ENCODE measurements at regions not wholly inside any gene's neighbourhood (a gene's known extent, or its start where the extent isn't known, plus 50 kb on each side); places are given as distances from the start of the nearest gene placed in this dataset.
"Not testable (repeated sequence)": the region's sequence is repeated elsewhere in the genome, so short reads cannot be mapped to it uniquely, and the experiment has no call there.

DNA sequence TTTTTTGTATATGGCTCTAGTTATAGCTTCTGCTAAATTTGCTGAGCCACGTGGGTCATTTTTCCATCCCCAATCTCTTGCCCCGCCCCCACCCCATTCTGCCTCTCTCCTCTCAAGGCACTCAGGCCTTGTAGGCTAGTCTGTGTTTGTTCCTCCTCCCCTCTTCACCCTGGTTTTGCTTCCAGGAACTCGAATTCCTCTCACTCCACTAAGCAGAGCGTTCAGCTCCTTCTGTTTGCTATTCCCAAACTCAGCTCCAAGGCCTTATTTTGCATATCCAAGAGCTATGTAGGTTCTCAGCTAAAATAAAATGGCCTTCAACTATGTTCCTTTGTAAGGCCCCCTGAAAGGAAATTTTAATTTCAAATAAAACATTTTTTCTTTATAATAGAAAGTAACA, 1293.7 kb downstream of the EPHA7 start:
- DNase-seq, result no peak

DNA sequence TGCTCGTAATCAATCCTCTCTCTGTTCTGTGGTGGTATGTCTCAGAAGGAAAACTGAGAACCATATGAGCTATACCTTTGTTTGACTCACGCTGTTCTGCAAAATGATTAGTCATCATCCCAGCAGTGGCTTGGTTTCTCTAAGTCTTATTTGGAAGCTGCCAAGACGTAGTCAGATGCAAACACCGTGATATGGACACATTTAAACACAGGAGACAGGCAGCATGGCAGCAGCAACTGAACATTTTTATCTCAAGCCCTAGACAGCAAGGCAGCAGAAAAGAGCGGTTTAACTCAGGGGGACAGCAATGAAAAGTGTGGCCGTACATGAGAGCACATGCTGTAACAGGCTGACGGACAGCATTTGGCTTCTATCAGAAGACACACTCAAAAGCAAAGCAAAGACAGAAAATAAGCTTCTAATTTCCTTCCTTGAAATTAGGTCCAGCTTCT, 1295.1 kb downstream of the EPHA7 start:
- DNase-seq, result no peak

GRCh38 chr6:92122746-92123145, 1296.6 kb downstream of the EPHA7 start:
- no peak for DNase-seq

DNA sequence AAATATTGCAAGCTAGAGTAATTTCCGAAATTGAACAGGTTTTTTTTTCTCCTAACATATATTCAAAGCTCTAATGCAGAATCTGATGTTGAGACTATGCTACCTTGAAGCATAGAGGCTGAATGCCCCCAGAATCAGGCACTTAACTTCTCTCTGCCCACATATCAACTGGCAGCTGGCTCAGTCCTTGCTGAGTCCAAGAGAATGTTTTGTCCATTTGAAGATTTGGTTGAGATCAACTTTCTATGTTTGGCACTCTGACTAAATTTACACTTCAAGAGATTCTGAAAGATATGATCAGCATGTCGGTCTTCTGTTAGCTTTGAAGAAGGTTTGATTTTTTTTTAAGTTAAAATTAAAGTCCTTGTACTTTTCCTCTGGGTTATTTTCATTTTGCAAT, 1298.1 kb downstream of the EPHA7 start:
- no peak for DNase-seq

DNA sequence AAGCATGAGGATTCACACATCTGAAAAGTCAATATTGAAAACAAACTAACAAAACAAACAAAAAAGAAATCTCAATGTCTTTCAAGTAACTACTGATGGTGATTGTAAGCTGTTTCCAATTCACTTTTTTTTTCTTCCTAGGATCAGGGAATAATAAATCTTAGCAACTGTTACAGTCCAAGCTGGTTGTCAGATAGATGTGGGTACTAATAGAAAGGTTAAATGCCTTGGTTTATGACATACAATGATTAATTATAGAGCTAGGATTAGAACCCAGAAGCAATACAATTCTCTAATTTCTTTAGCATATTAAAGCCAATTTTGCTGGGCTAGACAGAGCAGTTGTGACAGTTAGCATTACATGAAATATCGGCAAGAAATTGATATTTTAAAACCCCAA, 1301.6 kb downstream of the EPHA7 start:
- DNase-seq, result no peak

DNA sequence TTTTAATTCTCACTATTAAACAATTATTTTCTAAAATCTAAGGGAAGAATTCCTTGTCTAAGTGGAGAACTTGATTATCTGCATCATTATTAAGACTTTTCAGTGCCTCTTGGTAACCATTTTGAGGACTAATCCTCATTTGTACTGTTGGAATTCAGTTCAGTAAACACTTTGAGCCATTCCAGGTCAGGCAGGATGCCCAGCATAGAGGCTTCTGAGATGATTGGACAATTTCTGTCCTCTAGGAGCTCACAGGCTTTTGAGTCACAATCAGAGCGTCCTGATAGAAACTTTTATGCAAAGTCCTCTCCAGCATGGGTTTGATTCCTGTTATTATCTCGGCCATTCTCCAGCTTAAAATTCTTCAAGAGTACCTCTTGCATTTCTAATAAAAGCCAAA, 1304.6 kb downstream of the EPHA7 start:
- no peak for DNase-seq

DNA sequence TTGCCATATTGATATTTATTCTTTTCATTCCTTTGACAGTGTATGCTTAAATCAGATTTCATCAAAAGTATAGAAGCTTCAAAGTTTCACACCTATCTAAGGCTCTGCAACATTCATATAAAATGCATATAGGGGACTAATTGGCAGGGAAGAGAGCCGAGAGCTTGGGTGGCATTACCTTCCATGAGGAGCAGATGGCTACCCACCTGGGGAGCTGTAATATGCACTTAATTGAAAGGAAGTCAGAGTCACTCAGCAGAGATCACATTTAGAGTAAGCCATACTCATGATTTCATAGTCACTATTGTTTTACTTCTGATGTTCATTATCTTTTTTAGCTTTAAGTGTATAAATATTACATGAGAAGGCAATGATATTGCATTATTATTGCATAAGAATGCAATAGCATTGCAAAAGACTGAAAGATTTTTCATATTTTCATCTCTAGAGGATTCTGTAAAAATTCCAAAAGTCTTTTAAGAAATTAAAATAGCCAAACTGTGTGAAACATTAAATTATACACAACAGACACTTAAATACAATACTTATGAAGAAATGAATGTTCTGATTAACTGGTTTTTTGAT, 1305.2 kb downstream of the EPHA7 start:
- no peak for DNase-seq

DNA sequence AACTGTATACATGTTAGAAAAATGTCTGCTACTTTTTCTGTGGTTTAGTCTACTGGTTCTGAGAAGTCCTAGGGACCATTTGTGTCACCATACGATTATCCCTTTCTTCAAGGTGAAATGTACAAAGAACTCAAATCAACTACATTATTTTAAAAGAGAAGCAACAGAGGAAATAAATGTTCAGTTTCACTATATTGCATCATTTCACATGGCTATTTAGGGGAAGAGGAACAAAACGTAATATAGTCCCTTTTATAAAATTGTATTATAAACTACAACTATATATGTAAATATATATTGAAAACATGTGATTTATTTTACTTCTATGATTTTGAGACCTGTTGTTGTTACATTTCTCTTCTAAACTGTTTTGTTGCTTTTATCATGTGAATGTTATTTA, 1308.0 kb downstream of the EPHA7 start:
- no peak for DNase-seq

- peak; percentile 73 for DNase-seq
Measured at GRCh38 chr6:92110403-92110802, 1309.0 kb downstream of the EPHA7 start.

- no peak for DNase-seq
Measured at GRCh38 chr6:92109956-92110355, 1309.4 kb downstream of the EPHA7 start.

GRCh38 chr6:92109256-92109655, 1310.1 kb downstream of the EPHA7 start:
- no peak for DNase-seq

- no peak for DNase-seq
Measured at GRCh38 chr6:92086750-92087149, 1332.6 kb downstream of the EPHA7 start.

- DNase-seq, result not testable (repeated sequence)
Measured at GRCh38 chr6:92083914-92084313, 1335.4 kb downstream of the EPHA7 start.

DNA sequence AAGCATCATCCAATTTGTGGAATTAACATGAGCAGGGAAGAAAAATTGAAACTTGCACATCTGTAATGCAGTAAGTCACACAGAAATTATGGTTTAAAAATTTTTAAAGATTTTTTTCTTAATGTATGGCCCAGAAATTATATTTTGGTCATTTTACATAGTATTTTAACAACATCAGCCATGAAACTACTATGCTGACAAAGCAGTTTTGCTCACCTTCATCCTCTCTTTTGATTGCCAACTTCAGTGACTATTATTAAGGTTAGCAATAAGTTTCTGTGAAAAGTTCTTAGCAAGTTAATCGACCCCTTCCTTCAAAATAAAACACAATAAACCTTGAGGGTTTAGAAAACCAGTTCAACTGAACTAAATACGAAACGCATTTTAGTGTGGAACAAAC, 1347.0 kb downstream of the EPHA7 start:
- DNase-seq, result no peak

DNA sequence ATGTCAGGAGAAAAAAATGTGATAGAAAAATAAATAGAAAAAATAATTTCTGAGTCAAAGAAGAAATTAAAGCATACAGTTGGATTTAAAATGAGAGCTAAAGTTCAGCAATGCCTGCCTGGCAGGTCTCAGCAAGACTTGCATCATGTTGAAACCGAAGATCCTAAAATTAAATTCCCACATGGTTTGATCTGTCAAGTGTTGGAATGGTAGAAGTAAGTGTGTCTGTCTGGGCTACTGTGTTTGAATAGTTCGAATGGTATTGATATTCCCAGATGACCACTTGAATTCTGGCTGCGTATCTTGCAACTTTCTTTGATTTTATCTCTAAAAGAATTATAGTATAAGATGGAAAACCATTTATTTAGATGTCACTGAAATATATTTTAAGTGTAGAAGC, 1349.6 kb downstream of the EPHA7 start:
- DNase-seq, result no peak

- DNase-seq, result no peak
Measured at GRCh38 chr6:92052513-92052912, 1366.8 kb downstream of the EPHA7 start.

- DNase-seq, result no peak
Measured at GRCh38 chr6:92050216-92050615, 1369.1 kb downstream of the EPHA7 start.

DNA sequence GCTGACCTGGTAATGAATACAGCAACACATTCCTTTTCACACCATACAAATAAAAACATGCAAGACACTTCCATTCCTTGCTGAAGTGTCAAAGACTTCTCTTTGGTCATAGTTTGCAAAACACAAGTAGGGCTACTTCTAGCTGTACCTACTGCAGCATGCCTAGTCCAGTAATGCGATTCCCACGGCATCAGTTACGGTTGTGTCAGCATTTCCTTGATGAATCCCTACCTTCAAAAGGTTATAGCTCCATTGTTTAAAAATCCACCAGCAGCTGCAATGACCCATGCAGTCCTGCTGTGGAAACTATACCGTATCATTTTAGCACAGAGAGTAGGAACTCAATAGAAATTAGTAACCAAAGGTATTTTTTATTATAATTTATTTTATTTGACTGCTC, 1371.5 kb downstream of the EPHA7 start:
- peak; percentile 37 for DNase-seq

GRCh38 chr6:92047152-92047850, 1372.1 kb downstream of the EPHA7 start:
- no peak for DNase-seq

- no peak for DNase-seq
Measured at GRCh38 chr6:92044312-92044711, 1375.0 kb downstream of the EPHA7 start.

- DNase-seq, result no peak
Measured at GRCh38 chr6:92043777-92044176, 1375.6 kb downstream of the EPHA7 start.

DNA sequence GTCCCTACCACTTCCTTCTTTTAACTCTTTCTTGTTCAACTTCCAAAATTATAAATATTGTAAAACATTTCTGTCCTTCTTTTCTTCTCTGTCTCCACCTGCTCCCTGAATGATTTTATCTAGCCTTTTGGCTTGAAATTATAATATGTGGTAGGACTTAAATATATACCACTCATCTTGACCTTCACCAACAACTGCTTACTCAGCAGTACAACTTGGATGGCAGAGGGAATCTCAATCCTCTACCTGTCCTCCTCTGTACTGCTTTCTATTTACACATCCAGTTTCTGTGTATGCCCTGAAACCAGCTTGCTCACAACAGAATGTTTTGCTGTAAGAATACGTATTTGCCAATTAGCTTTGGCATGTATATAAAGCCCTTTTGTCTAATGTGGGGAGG, 1392.5 kb downstream of the EPHA7 start:
- DNase-seq, result no peak

DNA sequence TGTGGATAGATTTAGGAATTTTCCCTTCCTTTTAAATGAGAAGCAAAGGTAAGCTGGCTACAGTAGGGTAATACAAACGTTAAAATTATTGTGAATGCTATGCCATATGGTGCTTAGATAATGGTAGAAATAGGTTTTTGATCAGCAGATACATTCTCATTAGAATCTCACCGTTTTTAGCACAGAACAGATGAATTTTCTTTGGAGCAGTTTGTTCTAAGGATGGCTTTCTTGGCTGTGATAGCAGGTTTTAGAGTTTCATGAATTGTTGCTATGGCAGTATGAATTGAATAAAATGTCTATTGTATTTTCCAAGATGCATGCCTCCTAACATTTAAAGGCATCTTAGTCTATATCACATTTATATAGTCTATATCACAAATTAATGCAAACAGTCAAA, 1394.5 kb downstream of the EPHA7 start:
- DNase-seq, result no peak

DNA sequence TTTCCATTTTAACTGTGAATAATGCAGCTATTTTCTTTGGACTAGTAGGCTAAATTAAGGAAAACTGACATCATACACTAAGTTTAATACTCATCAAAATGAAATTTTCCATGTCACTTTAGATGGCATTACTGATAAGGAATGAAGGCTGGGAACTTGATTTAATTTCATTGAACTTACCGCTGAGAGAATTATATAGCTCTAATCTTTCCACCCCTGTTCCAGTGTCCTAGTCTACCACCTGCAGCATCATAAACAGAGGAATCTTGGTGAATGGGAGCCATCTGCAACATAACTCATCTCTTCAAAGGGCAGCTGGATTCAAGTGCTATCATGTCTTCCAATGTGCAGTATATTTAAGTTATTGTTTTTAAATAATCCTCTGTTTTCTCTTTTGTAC, 1395.2 kb downstream of the EPHA7 start:
- peak; percentile 36 for DNase-seq

- no peak for DNase-seq
Measured at GRCh38 chr6:92023410-92023966, 1395.9 kb downstream of the EPHA7 start.

Data from NCI-H510A treated with DMSO at 0.1 percent for 48 hours (cell line).